K562 (cell line): ENCODE measurements at regions not wholly inside any gene's neighbourhood (a gene's known extent, or its start where the extent isn't known, plus 50 kb on each side); places are given as distances from the start of the nearest gene placed in this dataset.

ENCODE experiments used
- ATAC-seq: fragments of 200-7000 bp; cut with Tn5 transposase; 3 replicates; pipeline ENCODE4 v1.9.1; 2020; ENCODE audit warnings: moderate library complexity
- BruUV-seq: library from RNA; stranded (reverse); fragments of 400-500 nt; replicated peaks from 2 replicates; lab custom pipeline; 2021; lab: Mats Ljungman, UMichigan
- CTCF ChIA-PET: fragments of 300-600 bp; formaldehyde crosslinking; extraction: SDS; loops from one replicate; lab custom pipeline; 2021; ENCODE audit warnings: low intra/inter-chr PET ratio; lab: Yijun Ruan, JAX
- POLR2A ChIA-PET: fragments of 300-600, 350-650 bp; sonication (Branson Sonifier 250); formaldehyde crosslinking; extraction: SDS; loops from one replicate; lab custom pipeline; 2021; ENCODE audit warnings: antibody characterized with exemption, inconsistent platforms; lab: Yijun Ruan, JAX
- DNase-seq, 4 experiments: peaks; one replicate each; pipeline versions ENCODE4 v3.0.0 to v3.0.0-alpha.2; 2011 to 2018; ENCODE audit warnings: low spot score in 3 of 4, mixed read lengths in 3 of 4; ENCODE audit errors: extremely low read depth in 1 of 4
- FAIRE-seq: peaks from 2 replicates; lab custom pipeline; 2011; peaks lifted over from hg19 to GRCh38; lab: Jason Lieb, UNC
- H2AFZ ChIP-seq: 2 replicates; pipeline ENCODE4 v1.6.0; 2011; ENCODE audit warnings: low read depth, low read length, control low read depth, inconsistent platforms
- H3K27ac ChIP-seq: fragments of 200-600 bp; 3 replicates; pipeline ENCODE4 v1.8.0; 2011; ENCODE audit warnings: low read depth, mild to moderate bottlenecking, control low read depth, inconsistent platforms, low read length, moderate library complexity, mixed read lengths; ENCODE audit errors: extremely low read depth
- H3K27me3 ChIP-seq, 2 experiments: fragments of 300-600 bp in 1 of 2; 2 replicates in 1 of 2; 3 replicates in 1 of 2; pipeline versions ENCODE4 v1.6.0 to v1.8.0; 2011; ENCODE audit warnings: inconsistent platforms in 2 of 2, low read length in 2 of 2, mild to moderate bottlenecking in 1 of 2, mixed read lengths in 1 of 2, moderate library complexity in 1 of 2; ENCODE audit not compliant: control insufficient read depth in 2 of 2, insufficient read depth in 2 of 2
- H3K36me3 ChIP-seq: fragments of 300-600 bp; 3 replicates; pipeline ENCODE4 v1.8.0; 2011; ENCODE audit warnings: mild to moderate bottlenecking, low read length, inconsistent platforms; ENCODE audit not compliant: control insufficient read depth, insufficient read depth
- H3K4me1 ChIP-seq, 2 experiments: fragments of 200-600 bp in 1 of 2; replicated peaks in 1 of 2; 2 replicates in 1 of 2; 3 replicates in 1 of 2; pipeline versions ENCODE4 v1.5.1 to v1.8.0; 2011; ENCODE audit warnings: inconsistent platforms in 2 of 2, low read length in 2 of 2, mild to moderate bottlenecking in 1 of 2, mixed read lengths in 1 of 2, moderate library complexity in 1 of 2; ENCODE audit not compliant: control insufficient read depth in 2 of 2, insufficient read depth in 2 of 2
- H3K4me2 ChIP-seq: 2 replicates; pipeline ENCODE4 v1.6.1; 2011; ENCODE audit warnings: low read length, control low read depth, inconsistent platforms, mixed read lengths; ENCODE audit not compliant: insufficient read depth
- H3K4me3 ChIP-seq: fragments of 200-600 bp; sonication (generic), shearing (Covaris generic); 2 replicates; pipeline ENCODE4 v1.5.1; 2016; ENCODE audit warnings: control low read depth, inconsistent platforms
- H3K79me2 ChIP-seq: fragments of 200-600 bp; 3 replicates; pipeline ENCODE4 v1.8.0; 2011; ENCODE audit warnings: low read length, inconsistent platforms; ENCODE audit not compliant: control insufficient read depth, insufficient read depth
- H3K9ac ChIP-seq, 2 experiments: 2 replicates each; pipeline versions ENCODE4 v1.6.0 to v1.6.1; 2011; ENCODE audit warnings: low read depth in 2 of 2, low read length in 2 of 2, control low read depth in 1 of 2, inconsistent platforms in 1 of 2, mild to moderate bottlenecking in 1 of 2, mixed read lengths in 1 of 2; ENCODE audit not compliant: insufficient read depth in 1 of 2
- H3K9me1 ChIP-seq: one replicate; pipeline ENCODE4 v1.6.0; 2011; ENCODE audit warnings: inconsistent platforms, mild to moderate bottlenecking, low read length, moderate library complexity; ENCODE audit not compliant: control insufficient read depth, insufficient read depth
- H3K9me3 ChIP-seq: replicated peaks from 2 replicates; pipeline ENCODE4 v1.5.1; 2011; ENCODE audit warnings: low read depth, low read length, inconsistent platforms; ENCODE audit not compliant: control insufficient read depth, insufficient read depth
- H4K20me1 ChIP-seq: replicated peaks from 2 replicates; pipeline ENCODE4 v1.6.1; 2011; ENCODE audit warnings: low read length, inconsistent platforms, mixed read lengths; ENCODE audit not compliant: control insufficient read depth, insufficient read depth
- HMGN3 ChIP-seq: IDR thresholded peaks from 2 replicates; pipeline ENCODE4 v1.6.1; 2011; ENCODE audit warnings: borderline replicate concordance, low read depth, mild to moderate bottlenecking, mixed read lengths, low read length; ENCODE audit not compliant: insufficient read length; ENCODE audit errors: extremely low read depth
- KAT2B ChIP-seq: IDR thresholded peaks from one replicate; pipeline ENCODE4 v1.6.1; 2012; ENCODE audit warnings: low read depth, mild to moderate bottlenecking, control low read depth, inconsistent platforms, low read length, moderate library complexity
- KLF16 ChIP-seq: IDR thresholded peaks from 2 replicates; pipeline ENCODE4 v1.6.1; 2016; ENCODE audit warnings: antibody characterized with exemption
- NFE2 ChIP-seq: IDR thresholded peaks from 2 replicates; pipeline ENCODE4 v1.6.1; 2014; ENCODE audit warnings: antibody characterized with exemption, low read depth
- SETDB1 ChIP-seq: IDR thresholded peaks from one replicate; pipeline ENCODE4 v1.6.1; 2012; ENCODE audit warnings: low read length, control low read depth, inconsistent platforms
- ZBTB1 ChIP-seq: sonication (generic); formaldehyde crosslinking; IDR thresholded peaks from 2 replicates; pipeline ENCODE4 v1.8.1; 2023; ENCODE audit warnings: missing genetic modification reagents, low read depth, mild to moderate bottlenecking, borderline replicate concordance
- WGBS: fragments of 100-300 bp; shearing (Covaris generic); methylation state at CpG from one replicate; pipeline ENCODE4 v1.1.6; 2016; ENCODE audit warnings: low coverage, mixed read lengths; ENCODE audit not compliant: insufficient coverage; ENCODE audit errors: missing lambda C conversion rate; 5-methylcytosine and 5-hydroxymethylcytosine counted together
- in situ Hi-C: fragments of 300-500 bp; cut with MboI; formaldehyde crosslinking; loops from 4 replicates; pipeline ENCODE4 v1.15.0; 2018; ENCODE audit warnings: inconsistent platforms, mixed read lengths
- intact Hi-C: fragments of 100-400 bp; cut with micrococcal nuclease; formaldehyde crosslinking; loops from 2 replicates; pipeline ENCODE4 v1.14.2; 2022
- TF ChIP-seq, protein P1 (sequence below): sonication (generic); formaldehyde crosslinking; IDR thresholded peaks from 2 replicates; pipeline ENCODE4 v1.8.0; 2022; ENCODE audit warnings: mild to moderate bottlenecking, missing genetic modification reagents
- TF ChIP-seq, protein P2 (sequence below): fragments of 200-600 bp; sonication (generic); IDR thresholded peaks from one replicate; pipeline ENCODE4 v1.6.1; 2012; ENCODE audit warnings: mild to moderate bottlenecking, low read depth, low read length, inconsistent platforms
- TF ChIP-seq, protein P3 (sequence below): fragments of 450-650 bp; conservative IDR thresholded peaks from 2 replicates; pipeline ENCODE4 v1.6.1; 2016; ENCODE audit warnings: missing genetic modification characterization, low read depth, mild to moderate bottlenecking, missing compliant biosample characterization, moderate library complexity

DNA sequence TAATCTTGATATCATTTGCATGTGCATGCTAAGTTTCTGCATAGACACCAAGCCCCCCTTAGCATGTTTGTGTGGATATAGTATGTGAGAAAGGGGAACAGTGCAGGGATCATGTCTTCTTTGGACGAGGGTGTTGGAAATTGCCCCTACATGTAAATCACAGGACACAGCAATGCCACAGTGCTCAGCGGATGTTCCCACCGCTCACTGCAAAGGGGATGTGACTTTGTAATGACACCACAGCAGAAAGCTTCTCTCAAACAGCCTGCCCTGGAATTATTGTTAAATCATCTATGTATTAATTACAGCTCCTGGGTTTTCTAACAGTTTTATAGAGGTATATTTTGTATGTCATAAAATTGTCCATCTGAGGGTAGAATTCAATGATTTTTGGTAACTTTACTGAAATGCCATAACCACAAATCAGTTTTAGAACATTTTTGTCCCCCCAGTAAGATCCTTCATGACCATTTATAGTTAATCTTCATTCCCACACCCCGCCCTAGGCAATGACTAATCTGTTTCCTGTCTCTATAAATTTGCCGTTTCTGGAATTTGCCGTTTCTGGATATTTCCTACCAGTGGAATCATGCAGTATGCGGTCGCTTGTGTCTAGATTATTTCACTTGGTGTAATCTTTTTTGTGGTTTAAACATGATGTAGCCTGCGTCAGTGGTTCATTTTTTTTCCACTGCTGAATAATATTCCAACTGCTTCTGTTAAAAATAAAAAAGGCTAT lies 648.5 kb upstream of the WWC1 start:
- DNase-seq (no peak), ATAC-seq (no peak), FAIRE-seq (no peak)
- H4K20me1 ChIP-seq = no peaks in the 10 kb centered on the region
- H3K9ac ChIP-seq = no peak overlapping the region
- no TSS peak for BruUV-seq
- in situ Hi-C loops (no loop called here), intact Hi-C loops (no loop called here)
- H3K4me1 ChIP-seq = no peaks in the 10 kb centered on the region
- no peaks in the 10 kb centered on the region for H3K9me3 ChIP-seq
- no peaks in the 10 kb centered on the region for H3K9me1 ChIP-seq
- no peaks in the 10 kb centered on the region for H3K36me3 ChIP-seq
- H2AFZ ChIP-seq = no peak overlapping the region
- no peaks in the 10 kb centered on the region for H3K27me3 ChIP-seq
- H3K79me2 ChIP-seq = no peaks in the 10 kb centered on the region
- POLR2A ChIA-PET = no interaction called here
- H3K4me2 ChIP-seq = no peak overlapping the region
- CTCF ChIA-PET = no interaction called here
- H3K4me3 ChIP-seq = no peak overlapping the region
- WGBS = 1% methylated on average over 9 of the region's 9 CpGs
- H3K27ac ChIP-seq = no peak overlapping the region
- TF ChIP-seq KLF16 (no peak), NFE2 (no peak), ZBTB1 (no peak), SETDB1 (no peak), KAT2B (no peak), HMGN3 (no peak)
- TF ChIP-seq, protein P1, sequence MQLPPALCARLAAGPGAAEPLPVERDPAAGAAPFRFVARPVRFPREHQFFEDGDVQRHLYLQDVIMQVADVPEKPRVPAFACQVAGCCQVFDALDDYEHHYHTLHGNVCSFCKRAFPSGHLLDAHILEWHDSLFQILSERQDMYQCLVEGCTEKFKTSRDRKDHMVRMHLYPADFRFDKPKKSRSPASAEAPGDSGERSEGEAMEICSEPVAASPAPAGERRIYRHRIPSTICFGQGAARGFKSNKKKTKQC = no peak
- TF ChIP-seq, protein P2, sequence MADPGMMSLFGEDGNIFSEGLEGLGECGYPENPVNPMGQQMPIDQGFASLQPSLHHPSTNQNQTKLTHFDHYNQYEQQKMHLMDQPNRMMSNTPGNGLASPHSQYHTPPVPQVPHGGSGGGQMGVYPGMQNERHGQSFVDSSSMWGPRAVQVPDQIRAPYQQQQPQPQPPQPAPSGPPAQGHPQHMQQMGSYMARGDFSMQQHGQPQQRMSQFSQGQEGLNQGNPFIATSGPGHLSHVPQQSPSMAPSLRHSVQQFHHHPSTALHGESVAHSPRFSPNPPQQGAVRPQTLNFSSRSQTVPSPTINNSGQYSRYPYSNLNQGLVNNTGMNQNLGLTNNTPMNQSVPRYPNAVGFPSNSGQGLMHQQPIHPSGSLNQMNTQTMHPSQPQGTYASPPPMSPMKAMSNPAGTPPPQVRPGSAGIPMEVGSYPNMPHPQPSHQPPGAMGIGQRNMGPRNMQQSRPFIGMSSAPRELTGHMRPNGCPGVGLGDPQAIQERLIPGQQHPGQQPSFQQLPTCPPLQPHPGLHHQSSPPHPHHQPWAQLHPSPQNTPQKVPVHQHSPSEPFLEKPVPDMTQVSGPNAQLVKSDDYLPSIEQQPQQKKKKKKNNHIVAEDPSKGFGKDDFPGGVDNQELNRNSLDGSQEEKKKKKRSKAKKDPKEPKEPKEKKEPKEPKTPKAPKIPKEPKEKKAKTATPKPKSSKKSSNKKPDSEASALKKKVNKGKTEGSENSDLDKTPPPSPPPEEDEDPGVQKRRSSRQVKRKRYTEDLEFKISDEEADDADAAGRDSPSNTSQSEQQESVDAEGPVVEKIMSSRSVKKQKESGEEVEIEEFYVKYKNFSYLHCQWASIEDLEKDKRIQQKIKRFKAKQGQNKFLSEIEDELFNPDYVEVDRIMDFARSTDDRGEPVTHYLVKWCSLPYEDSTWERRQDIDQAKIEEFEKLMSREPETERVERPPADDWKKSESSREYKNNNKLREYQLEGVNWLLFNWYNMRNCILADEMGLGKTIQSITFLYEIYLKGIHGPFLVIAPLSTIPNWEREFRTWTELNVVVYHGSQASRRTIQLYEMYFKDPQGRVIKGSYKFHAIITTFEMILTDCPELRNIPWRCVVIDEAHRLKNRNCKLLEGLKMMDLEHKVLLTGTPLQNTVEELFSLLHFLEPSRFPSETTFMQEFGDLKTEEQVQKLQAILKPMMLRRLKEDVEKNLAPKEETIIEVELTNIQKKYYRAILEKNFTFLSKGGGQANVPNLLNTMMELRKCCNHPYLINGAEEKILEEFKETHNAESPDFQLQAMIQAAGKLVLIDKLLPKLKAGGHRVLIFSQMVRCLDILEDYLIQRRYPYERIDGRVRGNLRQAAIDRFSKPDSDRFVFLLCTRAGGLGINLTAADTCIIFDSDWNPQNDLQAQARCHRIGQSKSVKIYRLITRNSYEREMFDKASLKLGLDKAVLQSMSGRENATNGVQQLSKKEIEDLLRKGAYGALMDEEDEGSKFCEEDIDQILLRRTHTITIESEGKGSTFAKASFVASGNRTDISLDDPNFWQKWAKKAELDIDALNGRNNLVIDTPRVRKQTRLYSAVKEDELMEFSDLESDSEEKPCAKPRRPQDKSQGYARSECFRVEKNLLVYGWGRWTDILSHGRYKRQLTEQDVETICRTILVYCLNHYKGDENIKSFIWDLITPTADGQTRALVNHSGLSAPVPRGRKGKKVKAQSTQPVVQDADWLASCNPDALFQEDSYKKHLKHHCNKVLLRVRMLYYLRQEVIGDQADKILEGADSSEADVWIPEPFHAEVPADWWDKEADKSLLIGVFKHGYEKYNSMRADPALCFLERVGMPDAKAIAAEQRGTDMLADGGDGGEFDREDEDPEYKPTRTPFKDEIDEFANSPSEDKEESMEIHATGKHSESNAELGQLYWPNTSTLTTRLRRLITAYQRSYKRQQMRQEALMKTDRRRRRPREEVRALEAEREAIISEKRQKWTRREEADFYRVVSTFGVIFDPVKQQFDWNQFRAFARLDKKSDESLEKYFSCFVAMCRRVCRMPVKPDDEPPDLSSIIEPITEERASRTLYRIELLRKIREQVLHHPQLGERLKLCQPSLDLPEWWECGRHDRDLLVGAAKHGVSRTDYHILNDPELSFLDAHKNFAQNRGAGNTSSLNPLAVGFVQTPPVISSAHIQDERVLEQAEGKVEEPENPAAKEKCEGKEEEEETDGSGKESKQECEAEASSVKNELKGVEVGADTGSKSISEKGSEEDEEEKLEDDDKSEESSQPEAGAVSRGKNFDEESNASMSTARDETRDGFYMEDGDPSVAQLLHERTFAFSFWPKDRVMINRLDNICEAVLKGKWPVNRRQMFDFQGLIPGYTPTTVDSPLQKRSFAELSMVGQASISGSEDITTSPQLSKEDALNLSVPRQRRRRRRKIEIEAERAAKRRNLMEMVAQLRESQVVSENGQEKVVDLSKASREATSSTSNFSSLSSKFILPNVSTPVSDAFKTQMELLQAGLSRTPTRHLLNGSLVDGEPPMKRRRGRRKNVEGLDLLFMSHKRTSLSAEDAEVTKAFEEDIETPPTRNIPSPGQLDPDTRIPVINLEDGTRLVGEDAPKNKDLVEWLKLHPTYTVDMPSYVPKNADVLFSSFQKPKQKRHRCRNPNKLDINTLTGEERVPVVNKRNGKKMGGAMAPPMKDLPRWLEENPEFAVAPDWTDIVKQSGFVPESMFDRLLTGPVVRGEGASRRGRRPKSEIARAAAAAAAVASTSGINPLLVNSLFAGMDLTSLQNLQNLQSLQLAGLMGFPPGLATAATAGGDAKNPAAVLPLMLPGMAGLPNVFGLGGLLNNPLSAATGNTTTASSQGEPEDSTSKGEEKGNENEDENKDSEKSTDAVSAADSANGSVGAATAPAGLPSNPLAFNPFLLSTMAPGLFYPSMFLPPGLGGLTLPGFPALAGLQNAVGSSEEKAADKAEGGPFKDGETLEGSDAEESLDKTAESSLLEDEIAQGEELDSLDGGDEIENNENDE = no peak
- TF ChIP-seq, protein P3, sequence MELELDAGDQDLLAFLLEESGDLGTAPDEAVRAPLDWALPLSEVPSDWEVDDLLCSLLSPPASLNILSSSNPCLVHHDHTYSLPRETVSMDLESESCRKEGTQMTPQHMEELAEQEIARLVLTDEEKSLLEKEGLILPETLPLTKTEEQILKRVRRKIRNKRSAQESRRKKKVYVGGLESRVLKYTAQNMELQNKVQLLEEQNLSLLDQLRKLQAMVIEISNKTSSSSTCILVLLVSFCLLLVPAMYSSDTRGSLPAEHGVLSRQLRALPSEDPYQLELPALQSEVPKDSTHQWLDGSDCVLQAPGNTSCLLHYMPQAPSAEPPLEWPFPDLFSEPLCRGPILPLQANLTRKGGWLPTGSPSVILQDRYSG (tag) = no peak
